ENCODE measurements at regions not wholly inside any gene's neighbourhood (a gene's known extent, or its start where the extent isn't known, plus 50 kb on each side); places are given as distances from the start of the nearest gene placed in this dataset.

- ATAC-seq (no peak), DNase-seq (ENCODE audit: low read depth in 1 of 2, low spot score in 1 of 2) (no peak), FAIRE-seq (no peak)
- TF ChIP-seq NPAS2 (CRISPR knock-in tag; IDR thresholded peaks at IDR 0.05; ENCODE audit: borderline replicate concordance) = no peak
- no peak for TF ChIP-seq HDAC2 (IDR thresholded peaks at IDR 0.05)
- TF ChIP-seq HOXB13 (CRISPR knock-in tag; IDR thresholded peaks at IDR 0.05; ENCODE audit: low read depth) = no peak
- no peak for TF ChIP-seq ZNF302 (CRISPR knock-in tag; IDR thresholded peaks at IDR 0.05)
- no peak overlapping the region for H3K4me3 ChIP-seq
- no peak overlapping the region for H3K4me2 ChIP-seq
- H3K4me1 ChIP-seq = no peaks in the 10 kb centered on the region
- under 1% methylated on average over 10 of the region's 10 CpGs for WGBS (ENCODE audit: missing lambda C conversion rate)
- H3K9me3 ChIP-seq = no peaks in the 10 kb centered on the region; the same call in 2 of the 3 replicates
- CTCF ChIA-PET = no interaction called here
- no peak overlapping the region for H3K27ac ChIP-seq
- POLR2A ChIA-PET = no interaction called here
Measured at GRCh38 chr10:130425881-130426435, 289.8 kb downstream of the GLRX3 start.

- H3K4me2 ChIP-seq = no peak overlapping the region
- TF ChIP-seq FOSL2 (IDR thresholded peaks at IDR 0.05) (no peak), FOSL2 (CRISPR knock-in tag; IDR thresholded peaks at IDR 0.05) (no peak), NFE2L2 (conservative IDR thresholded peaks at IDR 0.05; ENCODE audit: low read length) (no peak), KDM5A (IDR thresholded peaks at IDR 0.05) (no peak), HDAC2 (IDR thresholded peaks at IDR 0.05) (no peak), RARB (CRISPR knock-in tag; IDR thresholded peaks at IDR 0.05) (no peak), HOXB13 (CRISPR knock-in tag; IDR thresholded peaks at IDR 0.05; ENCODE audit: low read depth) (no peak), REST (IDR thresholded peaks at IDR 0.05) (no peak), FOXS1 (CRISPR knock-in tag; IDR thresholded peaks at IDR 0.05) (no peak), NR3C1 (IDR thresholded peaks at IDR 0.05) (no peak), ATOH8 (CRISPR knock-in tag; IDR thresholded peaks at IDR 0.05; ENCODE audit: low read depth) (no peak), HMGXB4 (CRISPR knock-in tag; IDR thresholded peaks at IDR 0.05; ENCODE audit: borderline replicate concordance) (no peak), POLR2A (IDR thresholded peaks at IDR 0.05; ENCODE audit: low read length) (no peak), CBX8 (IDR thresholded peaks at IDR 0.05) (no peak), CTCF (IDR thresholded peaks at IDR 0.05) (no peak), SMC3 (IDR thresholded peaks at IDR 0.05) (no peak), BCL3 (IDR thresholded peaks at IDR 0.05) (no peak), ZFP36 (IDR thresholded peaks at IDR 0.05; ENCODE audit: borderline replicate concordance, partially characterized antibody) (no peak)
- CTCF ChIA-PET = interaction anchor here (1.3 kb wide), 1 partner anchor 10 kb away, joined by 4 read pairs; no protein-coding TSS in a partner anchor
- ATAC-seq (no peak), DNase-seq (ENCODE audit: low read depth in 1 of 2, low spot score in 1 of 2) (no peak), FAIRE-seq (no peak)
- no peaks in the 10 kb centered on the region for H3K4me1 ChIP-seq
- no peak overlapping the region for H3K27ac ChIP-seq
- no peaks in the 10 kb centered on the region; the same call in 2 of the 3 replicates for H3K9me3 ChIP-seq
- 2% methylated on average over 4 of the region's 4 CpGs for WGBS (ENCODE audit: missing lambda C conversion rate)
- POLR2A ChIA-PET = no interaction called here
- no peak overlapping the region for H3K4me3 ChIP-seq
Measured at GRCh38 chr10:130427216-130427722, 291.1 kb downstream of the GLRX3 start.

Measured in A549 (cell line).